ENCODE measurements at regions not wholly inside any gene's neighbourhood (a gene's known extent, or its start where the extent isn't known, plus 50 kb on each side); places are given as distances from the start of the nearest gene placed in this dataset.
"Not testable (repeated sequence)": the region's sequence is repeated elsewhere in the genome, so short reads cannot be mapped to it uniquely, and the experiment has no call there.

- no peak for DNase-seq
Observed at GRCh38 chr2:150812664-150813367, 325.3 kb upstream of the RND3 start.

DNA sequence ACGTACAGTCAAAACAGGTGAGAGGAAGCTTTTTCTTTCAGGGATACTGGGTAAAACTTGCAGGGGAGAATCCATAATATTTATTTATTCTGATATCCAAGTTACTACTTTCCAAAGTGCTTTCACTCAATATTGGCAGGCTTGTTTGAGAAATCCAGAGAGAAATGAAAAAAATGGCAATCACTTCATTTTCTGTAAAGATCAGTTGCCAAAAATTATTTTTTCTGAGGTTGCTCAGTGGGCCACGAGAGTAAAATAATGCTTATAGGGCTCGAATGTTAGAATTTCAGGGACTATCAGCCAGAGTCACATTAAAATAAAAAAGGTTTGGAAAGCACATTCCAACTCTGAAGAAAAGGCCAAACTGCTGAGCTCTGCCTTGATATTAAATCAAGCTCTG lies 324.6 kb upstream of the RND3 start:
- DNase-seq: no peak

- DNase-seq: peak; percentile 18
Observed at GRCh38 chr2:150811259-150811855, 323.9 kb upstream of the RND3 start.

- DNase-seq: no peak
Observed at GRCh38 chr2:150809103-150809502, 321.6 kb upstream of the RND3 start.

DNA sequence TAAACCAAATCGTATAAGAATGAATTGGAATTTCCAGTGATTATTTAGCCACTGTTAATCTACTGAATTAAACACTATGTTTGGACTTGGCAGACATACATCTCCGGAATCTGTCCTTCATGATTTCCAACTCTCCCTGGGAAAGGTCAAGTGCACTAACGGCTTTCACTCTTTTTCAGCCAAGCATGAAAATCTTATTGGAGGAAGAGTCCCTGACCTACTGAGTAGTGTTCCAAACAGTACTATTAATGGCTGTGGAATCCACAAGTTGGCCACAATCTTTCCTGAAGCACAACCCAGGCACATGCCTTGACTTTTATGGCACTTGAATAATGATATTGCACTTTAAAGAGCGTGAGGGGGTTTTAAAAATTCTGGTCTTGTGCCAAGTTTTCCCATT lies 318.9 kb upstream of the RND3 start:
- DNase-seq: no peak

- no peak for DNase-seq
Observed at GRCh38 chr2:150803689-150804398, 316.4 kb upstream of the RND3 start.

GRCh38 chr2:150802635-150803034 lies 315.2 kb upstream of the RND3 start:
- no peak for DNase-seq

GRCh38 chr2:150796236-150796635 lies 308.8 kb upstream of the RND3 start:
- not testable (repeated sequence) for DNase-seq

DNA sequence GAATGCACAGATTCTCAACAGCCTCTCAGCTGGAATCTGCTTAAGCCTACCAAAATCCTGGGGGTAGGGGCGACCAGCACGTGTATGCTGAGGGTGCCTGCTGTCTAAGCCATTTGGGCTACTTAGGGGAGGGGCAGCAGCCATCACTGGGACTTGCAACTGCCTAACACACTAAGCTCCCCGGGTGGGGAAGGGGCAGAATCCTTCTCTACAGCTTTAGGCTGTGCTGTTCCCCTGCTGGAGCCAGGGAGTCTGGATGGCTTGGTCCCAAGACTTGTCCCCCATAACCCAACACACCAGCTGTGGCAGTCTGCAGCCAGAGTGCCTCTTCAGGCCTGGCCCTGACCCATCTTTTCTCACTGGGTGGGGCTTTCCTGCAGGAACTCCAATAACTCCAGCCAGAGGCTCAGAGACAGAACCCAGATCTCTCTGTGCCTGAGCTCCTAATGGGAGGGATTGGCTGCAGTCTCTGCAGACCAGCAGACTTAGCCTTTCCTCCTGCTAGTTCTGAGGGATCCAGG lies 305.4 kb upstream of the RND3 start:
- no peak for DNase-seq

GRCh38 chr2:150791567-150791966 lies 304.1 kb upstream of the RND3 start:
- DNase-seq: no peak

GRCh38 chr2:150789376-150789905 lies 302.0 kb upstream of the RND3 start:
- DNase-seq: no peak

- DNase-seq: no peak
Observed at GRCh38 chr2:150788426-150789140, 301.1 kb upstream of the RND3 start.

DNA sequence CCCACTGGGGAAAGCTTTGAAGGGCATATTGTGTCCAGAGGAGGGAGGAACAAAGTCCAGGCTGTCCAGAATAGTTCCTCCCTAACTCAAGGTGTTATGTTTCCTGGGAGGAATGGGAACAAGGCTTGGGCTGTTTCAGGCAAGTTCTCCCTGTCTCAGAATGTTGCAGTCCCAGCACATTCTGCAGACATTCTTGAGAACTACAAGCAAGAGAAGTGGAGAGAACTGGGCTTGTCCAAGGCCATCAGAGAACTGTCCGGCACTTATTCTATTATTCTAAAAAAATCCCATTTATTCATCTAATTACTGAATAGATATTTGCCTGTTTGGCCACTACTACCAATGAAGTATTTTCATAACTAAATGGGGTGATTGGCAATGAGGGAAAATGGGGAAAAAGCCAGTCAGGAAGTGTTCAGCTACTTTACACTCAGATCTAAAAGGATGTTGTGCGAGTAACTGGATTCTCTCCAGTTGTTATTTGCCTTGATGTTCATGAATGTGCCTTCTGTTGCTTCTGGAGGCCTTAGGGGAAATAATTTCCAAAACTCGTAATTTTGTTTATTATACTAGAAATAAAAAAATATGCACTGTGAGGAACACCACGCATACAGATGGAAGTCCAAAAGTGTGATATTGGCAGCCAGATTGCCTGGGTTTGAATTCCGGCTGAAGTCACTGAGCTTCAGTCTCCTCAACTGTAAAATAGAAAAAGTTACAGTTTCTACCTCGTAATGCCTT lies 300.1 kb upstream of the RND3 start:
- DNase-seq: no peak

GRCh38 chr2:150784389-150784788 lies 296.9 kb upstream of the RND3 start:
- no peak for DNase-seq

- no peak for DNase-seq
Observed at GRCh38 chr2:150783896-150784295, 296.4 kb upstream of the RND3 start.

DNA sequence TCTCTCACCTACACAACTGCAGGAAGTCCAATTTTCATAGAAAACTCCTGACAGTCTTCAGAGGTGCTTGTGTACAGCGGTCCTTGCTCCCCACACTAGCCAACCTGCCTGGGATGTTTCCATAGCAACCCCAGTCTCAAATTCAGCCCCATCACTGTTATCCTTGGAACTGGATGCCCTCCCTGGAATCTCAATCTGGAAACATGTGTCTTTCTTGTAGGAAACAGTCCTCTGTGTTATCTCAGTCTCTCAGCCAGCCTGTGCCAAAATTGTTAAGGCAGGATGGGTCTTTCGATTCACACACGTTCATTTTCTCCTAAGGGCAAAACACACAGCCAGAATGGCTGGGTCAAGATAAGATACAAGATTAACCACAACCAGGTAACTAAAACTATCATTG lies 295.5 kb upstream of the RND3 start:
- no peak for DNase-seq

GRCh38 chr2:150782613-150783012 lies 295.1 kb upstream of the RND3 start:
- no peak for DNase-seq

DNA sequence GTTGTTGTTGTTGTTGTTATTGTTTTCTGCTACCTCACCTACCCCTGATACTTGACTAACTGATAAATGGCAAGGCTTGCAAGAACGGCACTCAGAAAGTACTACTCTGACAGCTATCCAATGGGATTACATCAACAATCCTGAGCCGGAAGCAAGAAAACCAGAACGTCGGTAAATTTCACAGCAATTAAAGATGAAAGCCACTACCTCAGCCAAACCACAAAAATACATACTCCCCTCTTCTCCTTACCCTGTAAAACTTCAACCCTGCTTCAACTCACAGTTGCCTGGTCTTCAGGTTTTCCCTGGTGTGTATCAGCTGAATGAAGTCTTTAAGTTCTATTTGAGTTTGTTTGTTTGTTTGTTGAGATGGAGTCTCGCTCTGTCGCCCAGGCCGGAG lies 293.7 kb upstream of the RND3 start:
- no peak for DNase-seq

- DNase-seq: no peak
Observed at GRCh38 chr2:150778828-150779227, 291.4 kb upstream of the RND3 start.

- no peak for DNase-seq
Observed at GRCh38 chr2:150769421-150769820, 282.0 kb upstream of the RND3 start.

DNA sequence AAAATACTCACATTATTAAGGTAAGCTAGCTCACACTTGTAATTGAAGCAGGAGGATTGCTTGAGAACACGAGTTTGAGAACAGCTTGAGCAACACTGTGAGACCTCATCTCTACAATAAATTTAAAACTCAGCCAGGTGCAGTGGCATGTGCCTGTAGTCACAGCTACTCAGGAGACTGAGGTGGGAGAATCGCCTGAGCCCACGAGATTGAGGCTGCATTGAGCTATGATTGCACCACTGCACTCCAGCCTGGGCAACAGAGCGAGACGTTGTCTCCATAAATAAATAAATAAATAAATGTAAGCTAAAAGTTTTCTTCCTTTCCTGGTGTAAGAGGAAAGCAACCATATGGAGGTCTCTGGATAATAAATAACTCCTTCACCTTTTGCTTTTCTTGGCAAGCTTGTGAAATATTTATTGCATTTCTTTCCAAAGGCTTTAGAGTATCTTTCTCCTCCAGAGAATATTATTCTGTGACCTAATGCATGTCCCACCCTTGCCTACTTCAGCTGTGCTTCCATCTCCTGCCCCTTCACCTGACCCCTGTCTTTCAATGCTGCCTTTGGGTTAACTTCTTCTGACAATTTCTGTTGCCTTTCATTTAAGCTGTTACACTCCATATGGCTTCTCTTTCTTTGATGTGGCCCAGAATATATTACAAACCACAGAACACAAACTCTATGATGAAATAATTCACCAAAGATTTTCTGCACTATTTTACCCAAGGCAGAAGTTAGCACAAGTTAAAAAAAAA lies 280.7 kb upstream of the RND3 start:
- DNase-seq: no peak

DNA sequence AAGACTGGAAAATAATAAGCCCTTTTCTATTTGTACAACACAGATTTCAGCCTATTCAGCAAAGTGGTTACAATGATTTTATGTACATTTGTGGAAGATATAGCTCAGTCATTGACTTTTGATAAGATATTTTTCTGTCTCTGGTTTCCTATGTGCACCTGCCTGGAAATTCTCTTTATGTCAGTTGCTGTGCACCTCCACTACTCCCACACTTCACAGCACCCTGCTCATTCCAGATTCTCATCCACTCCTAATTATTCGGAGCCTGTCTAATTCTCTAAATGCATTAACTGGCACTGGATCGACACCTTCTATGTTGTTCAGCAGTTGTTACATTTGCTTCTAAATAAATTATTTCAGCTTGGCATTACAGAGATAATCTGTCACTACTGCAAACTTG lies 275.1 kb upstream of the RND3 start:
- DNase-seq: no peak

Measured in hematopoietic multipotent progenitor cell treated with erythropoietin and hydrocortisone succinate and interleukin-3 and kit ligand, for 4 days (in vitro differentiated cells).